Fibroblast of the aortic adventitia (primary cell): ENCODE measurements at regions not wholly inside any gene's neighbourhood (a gene's known extent, or its start where the extent isn't known, plus 50 kb on each side); places are given as distances from the start of the nearest gene placed in this dataset.

Source experiments
- DNase-seq: peaks from one replicate; pipeline ENCODE4 v3.0.0-alpha.2; 2010; ENCODE audit warnings: low read depth
- H3K4me3 ChIP-seq: 2 replicates; pipeline ENCODE4 v1.5.1; 2011; ENCODE audit warnings: low read depth, mild to moderate bottlenecking, control low read depth, low read length, moderate library complexity
- TF ChIP-seq, protein P1 (sequence below): IDR thresholded peaks from 2 replicates; pipeline ENCODE4 v1.5.1; 2011; ENCODE audit warnings: mild to moderate bottlenecking, low read length, control low read depth, inconsistent platforms; ENCODE audit not compliant: insufficient read depth

DNA sequence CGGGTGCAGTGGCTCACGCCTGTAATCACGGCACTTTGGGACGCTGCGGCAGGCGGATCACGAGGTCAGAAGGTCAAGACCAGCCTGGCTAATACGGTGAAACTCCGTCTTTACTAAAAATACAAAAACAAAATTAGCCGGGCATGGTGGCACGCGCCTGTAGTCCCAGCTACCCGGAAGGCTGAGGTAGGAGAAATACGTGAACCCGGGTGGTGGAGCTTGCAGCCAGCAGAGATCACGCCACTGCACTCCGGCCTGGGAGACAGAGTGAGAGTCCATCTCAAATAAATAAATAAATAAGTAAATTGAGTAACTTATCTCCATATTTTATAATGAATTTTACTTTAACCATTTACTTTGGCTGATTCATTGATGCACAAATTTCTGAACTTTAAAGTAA is 1913.3 kb downstream of the PCDH7 start:
- no peak overlapping the region for H3K4me3 ChIP-seq
- DNase-seq = no peak
- TF ChIP-seq, protein P1, sequence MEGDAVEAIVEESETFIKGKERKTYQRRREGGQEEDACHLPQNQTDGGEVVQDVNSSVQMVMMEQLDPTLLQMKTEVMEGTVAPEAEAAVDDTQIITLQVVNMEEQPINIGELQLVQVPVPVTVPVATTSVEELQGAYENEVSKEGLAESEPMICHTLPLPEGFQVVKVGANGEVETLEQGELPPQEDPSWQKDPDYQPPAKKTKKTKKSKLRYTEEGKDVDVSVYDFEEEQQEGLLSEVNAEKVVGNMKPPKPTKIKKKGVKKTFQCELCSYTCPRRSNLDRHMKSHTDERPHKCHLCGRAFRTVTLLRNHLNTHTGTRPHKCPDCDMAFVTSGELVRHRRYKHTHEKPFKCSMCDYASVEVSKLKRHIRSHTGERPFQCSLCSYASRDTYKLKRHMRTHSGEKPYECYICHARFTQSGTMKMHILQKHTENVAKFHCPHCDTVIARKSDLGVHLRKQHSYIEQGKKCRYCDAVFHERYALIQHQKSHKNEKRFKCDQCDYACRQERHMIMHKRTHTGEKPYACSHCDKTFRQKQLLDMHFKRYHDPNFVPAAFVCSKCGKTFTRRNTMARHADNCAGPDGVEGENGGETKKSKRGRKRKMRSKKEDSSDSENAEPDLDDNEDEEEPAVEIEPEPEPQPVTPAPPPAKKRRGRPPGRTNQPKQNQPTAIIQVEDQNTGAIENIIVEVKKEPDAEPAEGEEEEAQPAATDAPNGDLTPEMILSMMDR = no peak

DNA sequence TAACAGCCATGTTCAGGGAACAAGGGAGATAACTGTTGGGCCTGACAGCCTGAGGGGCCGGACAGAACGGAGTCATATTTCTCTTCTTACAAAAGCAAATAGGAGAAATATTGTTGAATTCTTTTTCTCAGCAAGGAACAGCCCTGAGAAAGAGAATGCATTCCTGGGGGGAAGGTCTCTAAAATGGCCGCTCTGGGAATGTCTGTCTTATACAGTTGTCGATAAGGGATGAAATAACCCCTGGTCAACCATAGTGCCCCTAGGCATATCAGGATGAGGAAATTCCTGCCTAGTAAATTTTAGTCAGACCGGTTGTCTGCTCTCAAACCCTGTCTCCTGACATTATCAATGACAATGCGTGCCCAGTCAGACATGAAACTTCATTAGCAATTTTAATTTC is 1925.5 kb downstream of the PCDH7 start:
- DNase-seq = no peak
- TF ChIP-seq, protein P1 = no peak

DNA sequence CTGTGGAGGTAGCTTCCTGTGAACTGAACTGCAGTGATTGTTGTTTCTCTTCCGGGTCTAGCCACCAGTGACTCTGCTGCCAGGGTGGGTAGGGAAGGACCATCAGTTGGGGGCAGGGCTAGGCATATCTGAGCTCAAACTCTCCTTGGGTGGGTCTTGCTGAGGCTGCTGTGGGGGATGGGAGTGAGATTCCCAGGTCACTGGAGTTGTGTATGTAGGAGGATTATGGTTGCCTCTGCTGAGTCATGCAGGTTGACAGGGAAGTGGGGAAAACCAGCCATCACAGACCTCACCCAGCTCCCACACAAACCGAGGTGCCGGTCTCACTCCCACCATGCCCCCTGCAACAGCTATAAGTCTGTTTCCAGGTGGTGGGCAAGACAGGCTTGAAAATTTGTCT is 1937.8 kb downstream of the PCDH7 start:
- TF ChIP-seq, protein P1 = no peak
- no peak for DNase-seq
- H3K4me3 ChIP-seq = no peak overlapping the region

More for the DNA sequence above, 1925.5 kb downstream of the PCDH7 start:
- no peak overlapping the region for H3K4me3 ChIP-seq

DNA sequence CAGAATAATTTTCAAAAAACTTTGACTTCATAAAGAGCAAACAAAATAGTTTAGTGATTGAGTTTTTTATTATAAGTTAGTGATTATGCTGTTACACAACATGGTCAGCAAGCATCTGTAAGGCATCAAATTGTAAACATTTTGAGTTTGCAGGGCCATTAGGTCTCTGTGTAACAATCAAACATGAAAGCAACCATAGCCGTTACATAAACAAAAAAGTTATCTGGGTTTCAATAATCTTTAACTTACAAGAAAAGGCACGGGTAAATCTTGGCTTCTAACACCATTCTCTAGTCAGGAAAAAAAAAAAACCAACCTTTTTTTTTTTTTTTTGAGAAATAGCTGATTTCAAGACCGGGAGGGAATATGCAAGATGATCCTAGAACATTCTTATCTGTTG is 1941.1 kb downstream of the PCDH7 start:
- no peak for DNase-seq
- TF ChIP-seq, protein P1 = no peak
- H3K4me3 ChIP-seq = no peak overlapping the region

DNA sequence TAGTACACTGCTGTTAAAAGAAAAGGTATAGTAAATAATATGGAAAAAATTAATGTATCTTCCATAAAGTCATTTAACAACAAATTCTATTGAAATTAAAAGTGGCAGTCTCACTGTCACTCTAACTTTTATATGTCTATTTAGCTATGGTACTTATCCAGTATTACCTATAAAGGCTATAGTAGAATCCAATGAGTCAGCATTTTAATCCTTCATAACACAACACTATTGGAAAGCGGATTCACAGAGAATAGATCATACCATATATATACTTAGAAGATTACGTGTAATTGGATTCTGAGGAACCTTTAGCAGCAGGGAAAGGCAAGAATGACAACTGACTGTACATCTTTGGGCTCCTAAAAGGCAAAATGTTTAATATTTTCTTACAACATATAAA is 1942.6 kb downstream of the PCDH7 start:
- TF ChIP-seq, protein P1 = no peak
- no peak overlapping the region for H3K4me3 ChIP-seq
- no peak for DNase-seq

DNA sequence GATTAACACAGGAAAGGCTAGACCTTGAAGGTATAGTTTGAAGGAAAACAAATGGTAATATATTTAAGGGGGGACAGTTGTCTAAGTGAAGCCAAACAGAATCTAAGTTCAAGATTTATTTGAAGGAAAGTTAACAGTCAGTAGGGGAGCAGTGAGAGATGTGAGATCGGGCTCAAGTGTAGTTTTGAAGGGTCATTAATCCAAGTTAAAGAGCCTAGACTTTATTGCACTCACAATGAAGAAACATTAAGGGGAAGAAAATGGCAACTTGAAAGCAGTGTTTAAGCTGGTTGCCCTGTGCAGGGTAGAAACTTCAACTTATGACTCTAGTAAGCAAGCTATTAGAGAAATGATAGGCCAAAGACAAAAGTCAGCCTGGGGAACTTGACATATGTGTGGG is 1952.2 kb downstream of the PCDH7 start:
- no peak for DNase-seq
- TF ChIP-seq, protein P1 = no peak
- H3K4me3 ChIP-seq = no peak overlapping the region

GRCh38 chr4:32680946-32681345 is 1960.8 kb downstream of the PCDH7 start:
- no peak for DNase-seq
- TF ChIP-seq, protein P1 = no peak
- H3K4me3 ChIP-seq = no peak overlapping the region
